Femur (tissue), 1 donor: ENCODE measurements at regions not wholly inside any gene's neighbourhood (a gene's known extent, or its start where the extent isn't known, plus 50 kb on each side); places are given as distances from the start of the nearest gene placed in this dataset.
"Not testable (repeated sequence)": the region's sequence is repeated elsewhere in the genome, so short reads cannot be mapped to it uniquely, and the experiment has no call there.

Experiments used
- DNase-seq: peaks from one replicate; pipeline ENCODE4 v3.0.0-alpha.2; 2017

GRCh38 chr1:57615956-57616355 lies 192.1 kb upstream of the DAB1 start:
- DNase-seq = no peak

- no peak for DNase-seq
These were observed 189.0 kb upstream of the DAB1 start for GRCh38 chr1:57612833-57613232.

GRCh38 chr1:57605933-57606332 lies 182.1 kb upstream of the DAB1 start:
- DNase-seq = no peak

- DNase-seq = no peak
These were observed 179.8 kb upstream of the DAB1 start for GRCh38 chr1:57603696-57604095.

GRCh38 chr1:57600424-57600823 lies 176.6 kb upstream of the DAB1 start:
- no peak for DNase-seq

- peak; percentile 74 for DNase-seq
These were observed 175.6 kb upstream of the DAB1 start for GRCh38 chr1:57599236-57599994.

- no peak for DNase-seq
These were observed 173.2 kb upstream of the DAB1 start for GRCh38 chr1:57597036-57597435.

GRCh38 chr1:57594002-57594401 lies 170.1 kb upstream of the DAB1 start:
- DNase-seq = no peak

GRCh38 chr1:57591842-57592241 lies 168.0 kb upstream of the DAB1 start:
- no peak for DNase-seq

GRCh38 chr1:57590978-57591377 lies 167.1 kb upstream of the DAB1 start:
- DNase-seq = no peak

- no peak for DNase-seq
These were observed 163.0 kb upstream of the DAB1 start for GRCh38 chr1:57586842-57587241.

GRCh38 chr1:57578680-57579079 lies 154.8 kb upstream of the DAB1 start:
- no peak for DNase-seq

GRCh38 chr1:57578099-57578498 lies 154.2 kb upstream of the DAB1 start:
- DNase-seq = no peak

- no peak for DNase-seq
These were observed 152.9 kb upstream of the DAB1 start for GRCh38 chr1:57576756-57577155.

- no peak for DNase-seq
These were observed 148.2 kb upstream of the DAB1 start for GRCh38 chr1:57572016-57572415.

- not testable (repeated sequence) for DNase-seq
These were observed 134.2 kb upstream of the DAB1 start for GRCh38 chr1:57558066-57558465.

GRCh38 chr1:57553666-57554065 lies 129.8 kb upstream of the DAB1 start:
- DNase-seq = no peak

- no peak for DNase-seq
These were observed 127.6 kb upstream of the DAB1 start for GRCh38 chr1:57551476-57551875.

GRCh38 chr1:57550092-57550491 lies 126.2 kb upstream of the DAB1 start:
- DNase-seq = no peak

- no peak for DNase-seq
These were observed 125.4 kb upstream of the DAB1 start for GRCh38 chr1:57549300-57549699.

GRCh38 chr1:57546549-57547330 lies 122.9 kb upstream of the DAB1 start:
- DNase-seq = no peak

- no peak for DNase-seq
These were observed 120.5 kb upstream of the DAB1 start for GRCh38 chr1:57544345-57544744.

- no peak for DNase-seq
These were observed 113.0 kb upstream of the DAB1 start for GRCh38 chr1:57536749-57537423.

GRCh38 chr1:57532299-57532698 lies 108.4 kb upstream of the DAB1 start:
- DNase-seq = no peak
